Lower leg skin (tissue), 4 donors: ENCODE measurements at regions not wholly inside any gene's neighbourhood (a gene's known extent, or its start where the extent isn't known, plus 50 kb on each side); places are given as distances from the start of the nearest gene placed in this dataset.

Source experiments
- DNase-seq, 2 donors: peaks; one replicate each; pipeline ENCODE4 v3.0.0-alpha.2; 2019; ENCODE audit warnings: low spot score in 2 of 2
- H3K4me3 ChIP-seq: fragments of 200-600 bp; sonication (generic); 2 replicates; pipeline ENCODE4 v1.5.1; 2017; ENCODE audit warnings: mild to moderate bottlenecking, low read depth; ENCODE audit not compliant: poor library complexity, severe bottlenecking
- POLR2A ChIP-seq, 2 donors: fragments of 450-650 bp; IDR thresholded peaks; one replicate each; pipeline ENCODE4 v1.6.1; 2016 to 2017; ENCODE audit warnings: antibody characterized with exemption in 2 of 2, mild to moderate bottlenecking in 1 of 2, moderate library complexity in 1 of 2
- WGBS, 2 donors: methylation state at CpG; one replicate each; pipeline ENCODE4 v1.1.5; 2018; 5-methylcytosine and 5-hydroxymethylcytosine counted together
- intact Hi-C: fragments of 100-400 bp; cut with DNase I; formaldehyde crosslinking; loops from one replicate; pipeline ENCODE4 v1.15.0; 2023; ENCODE audit warnings: low total_unique reads
- TF ChIP-seq, protein P1 (sequence below), 3 donors: fragments of 450-650 bp; IDR thresholded peaks; one replicate each; pipeline ENCODE4 v1.5.1; 2016; ENCODE audit warnings: antibody characterized with exemption in 3 of 3, mild to moderate bottlenecking in 3 of 3, moderate library complexity in 2 of 3

DNA sequence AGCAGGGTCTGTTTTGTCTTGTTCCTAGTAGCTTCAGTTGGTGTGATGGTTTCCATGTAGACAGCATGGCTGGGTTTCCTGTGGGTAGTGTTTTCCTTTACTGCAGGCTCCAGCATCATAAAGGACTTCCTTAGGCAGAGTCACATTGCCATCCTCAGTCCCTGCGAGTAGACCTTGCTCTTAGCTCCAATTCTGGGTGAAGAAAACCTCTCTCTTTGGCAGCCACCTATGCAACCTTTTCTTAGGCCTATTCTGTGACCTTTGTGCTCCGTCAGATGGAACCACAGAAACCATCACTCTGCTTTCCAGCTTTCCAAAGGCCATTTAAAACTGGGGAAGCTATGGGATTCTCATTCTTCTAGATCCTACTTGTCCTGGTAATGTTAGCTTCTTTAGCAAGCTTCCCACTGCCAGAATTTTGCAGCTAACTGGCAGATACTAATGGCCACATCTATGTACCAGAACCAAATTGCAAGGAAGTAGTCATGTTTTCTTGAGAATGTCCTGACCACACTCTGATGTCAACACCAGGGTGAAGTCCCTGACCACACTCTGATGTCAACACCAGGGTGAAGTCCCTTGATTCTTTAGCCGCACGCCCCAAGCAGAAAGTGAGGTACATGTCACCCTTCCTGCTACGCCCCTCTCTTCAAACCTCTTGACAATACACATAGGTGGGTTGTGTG, 646.6 kb upstream of the HS3ST5 start:
- intact Hi-C loops: no loop called here
- no peak overlapping the region for H3K4me3 ChIP-seq
- WGBS, 2 donors: 81 to 84% methylated on average over 5 of the region's 5 CpGs
- TF ChIP-seq, protein P1, sequence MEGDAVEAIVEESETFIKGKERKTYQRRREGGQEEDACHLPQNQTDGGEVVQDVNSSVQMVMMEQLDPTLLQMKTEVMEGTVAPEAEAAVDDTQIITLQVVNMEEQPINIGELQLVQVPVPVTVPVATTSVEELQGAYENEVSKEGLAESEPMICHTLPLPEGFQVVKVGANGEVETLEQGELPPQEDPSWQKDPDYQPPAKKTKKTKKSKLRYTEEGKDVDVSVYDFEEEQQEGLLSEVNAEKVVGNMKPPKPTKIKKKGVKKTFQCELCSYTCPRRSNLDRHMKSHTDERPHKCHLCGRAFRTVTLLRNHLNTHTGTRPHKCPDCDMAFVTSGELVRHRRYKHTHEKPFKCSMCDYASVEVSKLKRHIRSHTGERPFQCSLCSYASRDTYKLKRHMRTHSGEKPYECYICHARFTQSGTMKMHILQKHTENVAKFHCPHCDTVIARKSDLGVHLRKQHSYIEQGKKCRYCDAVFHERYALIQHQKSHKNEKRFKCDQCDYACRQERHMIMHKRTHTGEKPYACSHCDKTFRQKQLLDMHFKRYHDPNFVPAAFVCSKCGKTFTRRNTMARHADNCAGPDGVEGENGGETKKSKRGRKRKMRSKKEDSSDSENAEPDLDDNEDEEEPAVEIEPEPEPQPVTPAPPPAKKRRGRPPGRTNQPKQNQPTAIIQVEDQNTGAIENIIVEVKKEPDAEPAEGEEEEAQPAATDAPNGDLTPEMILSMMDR (IDR thresholded peaks at IDR 0.05): no peak
- DNase-seq: no peak

DNA sequence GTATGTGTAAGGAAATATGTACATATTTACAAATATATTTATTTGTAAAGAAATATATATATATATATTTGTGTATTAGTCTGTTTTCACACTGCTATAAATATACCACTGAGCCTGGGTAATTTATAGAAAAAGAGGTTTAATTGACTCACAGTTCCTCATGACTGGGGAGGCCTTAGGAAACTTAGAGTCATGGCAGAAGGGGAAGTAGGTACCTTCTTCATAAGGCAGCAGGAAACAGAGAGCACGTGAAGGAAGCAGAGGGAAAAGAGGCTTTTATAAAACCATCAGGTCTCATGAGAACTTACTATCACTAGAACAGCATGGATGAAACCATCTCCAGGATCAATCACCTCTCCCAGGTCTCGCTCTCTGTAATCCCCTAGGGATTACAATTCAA, 644.5 kb upstream of the HS3ST5 start:
- WGBS, 2 donors: 79 to 80% methylated on average over 2 of the region's 2 CpGs
- no peak overlapping the region for H3K4me3 ChIP-seq
- DNase-seq: no peak
- intact Hi-C loops: no loop called here
- TF ChIP-seq, protein P1 (IDR thresholded peaks at IDR 0.05): no peak
- TF ChIP-seq POLR2A (IDR thresholded peaks at IDR 0.05): no peak

DNA sequence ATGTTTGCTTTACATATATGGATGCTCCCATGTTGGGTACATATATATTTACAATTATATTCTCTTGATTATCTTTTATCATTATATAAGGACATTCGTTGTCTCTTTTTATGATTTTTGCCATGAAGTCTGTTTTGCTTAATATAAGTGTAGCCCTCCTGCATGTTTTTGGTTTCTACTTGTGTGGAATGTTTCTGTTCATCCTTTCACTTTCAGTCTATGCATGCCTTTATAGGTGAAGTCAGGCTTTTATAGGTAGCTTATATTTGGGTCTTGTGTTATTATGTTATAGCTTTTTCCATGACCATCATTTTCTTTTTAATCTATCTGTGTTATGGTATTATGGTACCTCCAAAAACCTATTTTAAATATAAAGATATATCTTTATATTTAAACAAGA, 612.5 kb upstream of the HS3ST5 start:
- no peak for DNase-seq
- 0 to 87% methylated on average over 1 of the region's 1 CpG for WGBS, 2 donors
- intact Hi-C loops: no loop called here
- TF ChIP-seq, protein P1 (IDR thresholded peaks at IDR 0.05): no peak
- no peak for TF ChIP-seq POLR2A (IDR thresholded peaks at IDR 0.05)
- H3K4me3 ChIP-seq: no peak overlapping the region

DNA sequence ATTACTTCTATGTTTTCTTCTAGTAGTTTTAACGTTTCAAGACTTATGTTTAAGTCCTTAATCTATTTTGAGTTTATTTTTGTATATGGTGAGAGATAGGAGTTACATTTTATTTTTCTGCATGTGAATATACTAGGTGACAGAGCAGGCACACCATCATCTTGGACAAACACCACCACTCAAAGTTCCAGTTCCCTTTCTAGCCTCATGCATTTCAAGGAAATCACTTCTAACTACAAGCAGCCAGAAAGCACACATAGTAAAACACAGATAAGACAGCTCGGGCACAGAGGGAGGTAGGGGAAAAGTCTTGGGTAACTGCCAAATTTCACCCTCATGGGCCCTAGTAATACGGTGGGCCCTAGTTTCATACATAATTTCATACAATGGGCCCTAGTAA, 609.4 kb upstream of the HS3ST5 start:
- intact Hi-C loops: no loop called here
- DNase-seq: no peak
- H3K4me3 ChIP-seq: no peak overlapping the region
- TF ChIP-seq, protein P1 (IDR thresholded peaks at IDR 0.05): no peak
- no peak for TF ChIP-seq POLR2A (IDR thresholded peaks at IDR 0.05)
- 55 to 72% methylated on average over 3 of the region's 3 CpGs for WGBS, 2 donors

DNA sequence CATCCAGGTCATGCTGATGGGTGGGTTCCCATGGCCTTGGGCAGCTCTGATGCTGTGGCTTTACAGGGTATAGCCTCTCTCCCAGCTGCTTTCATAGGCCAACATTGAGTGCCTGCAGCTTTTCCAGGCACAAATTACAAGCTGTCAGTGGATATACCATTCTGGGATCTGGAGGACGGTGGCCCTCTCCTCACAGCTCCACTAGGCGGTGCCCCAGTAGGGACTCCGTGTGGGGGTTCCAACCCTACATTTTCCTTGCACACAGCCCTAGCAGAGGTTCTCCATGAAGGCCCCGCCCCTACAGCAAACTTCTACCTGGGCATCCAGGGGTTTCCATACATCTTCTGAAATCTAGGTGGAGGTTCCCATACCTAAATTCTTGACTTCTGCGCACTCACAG, 602.6 kb upstream of the HS3ST5 start:
- intact Hi-C loops: no loop called here
- no peak for TF ChIP-seq POLR2A (IDR thresholded peaks at IDR 0.05)
- TF ChIP-seq, protein P1 (IDR thresholded peaks at IDR 0.05): no peak
- no peak for DNase-seq
- WGBS, 2 donors: 81 to 92% methylated on average over 5 of the region's 5 CpGs
- no peak overlapping the region for H3K4me3 ChIP-seq

DNA sequence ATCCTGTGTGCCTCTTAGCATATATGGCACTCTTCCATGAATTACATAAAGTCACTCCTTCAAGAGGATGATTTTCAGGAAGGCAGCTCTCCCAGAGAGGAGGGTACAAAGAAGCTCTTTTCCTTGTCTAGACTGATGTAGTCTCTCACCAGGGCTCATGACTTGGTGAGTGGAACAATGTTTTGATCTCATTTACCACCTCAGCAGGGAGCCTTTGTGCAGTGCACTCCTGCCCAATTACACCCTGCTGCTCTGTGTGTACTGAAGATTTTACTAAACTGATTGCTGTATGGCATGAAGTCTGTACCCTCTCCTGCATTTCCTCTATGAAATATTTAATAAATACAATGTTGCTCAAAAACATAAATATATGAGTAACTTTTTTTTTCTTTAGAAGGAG, 598.3 kb upstream of the HS3ST5 start:
- TF ChIP-seq, protein P1 (IDR thresholded peaks at IDR 0.05): no peak
- TF ChIP-seq POLR2A (IDR thresholded peaks at IDR 0.05): no peak
- intact Hi-C loops: no loop called here

More for the DNA sequence above, 598.3 kb upstream of the HS3ST5 start:
- H3K4me3 ChIP-seq: no peak overlapping the region
- no peak for DNase-seq
